Keratinocyte (primary cell): ENCODE measurements at regions not wholly inside any gene's neighbourhood (a gene's known extent, or its start where the extent isn't known, plus 50 kb on each side); places are given as distances from the start of the nearest gene placed in this dataset.

ENCODE experiments used
- DNase-seq: peaks from one replicate; pipeline ENCODE4 v3.0.0-alpha.2; 2011; ENCODE audit warnings: low read depth, missing footprints, low spot score
- FAIRE-seq: peaks from 2 replicates; lab custom pipeline; 2011; peaks lifted over from hg19 to GRCh38; lab: Jason Lieb, UNC
- H2AFZ ChIP-seq: 2 replicates; pipeline ENCODE4 v1.6.0; 2012; ENCODE audit warnings: low read length, control low read depth, inconsistent platforms; ENCODE audit not compliant: control insufficient read depth
- H3K27ac ChIP-seq: 2 replicates; pipeline ENCODE4 v1.5.1; 2011; ENCODE audit warnings: low read length; ENCODE audit not compliant: control insufficient read depth, insufficient read depth
- H3K27me3 ChIP-seq: 3 replicates; pipeline ENCODE4 v1.6.0; 2011; ENCODE audit warnings: low read length; ENCODE audit not compliant: control insufficient read depth, insufficient read depth; ENCODE audit errors: extremely low read depth
- H3K36me3 ChIP-seq, 2 experiments: 2 replicates in 1 of 2; 3 replicates in 1 of 2; pipeline ENCODE4 v1.5.1; 2011; ENCODE audit warnings: low read length in 2 of 2, mild to moderate bottlenecking in 1 of 2; ENCODE audit not compliant: control insufficient read depth in 2 of 2, insufficient read depth in 2 of 2; ENCODE audit errors: extremely low read depth in 1 of 2
- H3K4me1 ChIP-seq: 3 replicates; pipeline ENCODE4 v1.5.1; 2011; ENCODE audit warnings: low read length; ENCODE audit not compliant: control insufficient read depth, insufficient read depth; ENCODE audit errors: extremely low read depth
- H3K4me2 ChIP-seq: 3 replicates; pipeline ENCODE4 v1.6.0; 2011; ENCODE audit warnings: low read depth, low read length; ENCODE audit not compliant: control insufficient read depth, insufficient read depth; ENCODE audit errors: extremely low read depth
- H3K4me3 ChIP-seq, 3 experiments: fragments of 200-600 bp in 1 of 3; sonication (generic) in 1 of 3; 2 replicates in 2 of 3; 3 replicates in 1 of 3; pipeline ENCODE4 v1.5.1; 2011 to 2016; ENCODE audit warnings: low read length in 3 of 3, mild to moderate bottlenecking in 3 of 3, control low read depth in 2 of 3, inconsistent platforms in 1 of 3, low read depth in 1 of 3, mixed read lengths in 1 of 3, mixed run types in 1 of 3, moderate library complexity in 1 of 3; ENCODE audit not compliant: control insufficient read depth in 2 of 3, insufficient read depth in 2 of 3; ENCODE audit errors: extremely low read depth in 1 of 3
- H3K79me2 ChIP-seq: 2 replicates; pipeline ENCODE4 v1.6.0; 2012; ENCODE audit warnings: low read length; ENCODE audit not compliant: control insufficient read depth, insufficient read depth
- H3K9ac ChIP-seq: 3 replicates; pipeline ENCODE4 v1.6.0; 2011; ENCODE audit warnings: low read length; ENCODE audit not compliant: control insufficient read depth, insufficient read depth; ENCODE audit errors: extremely low read depth
- H3K9me1 ChIP-seq: 3 replicates; pipeline ENCODE4 v1.6.0; 2011; ENCODE audit warnings: low read length; ENCODE audit not compliant: control insufficient read depth, insufficient read depth; ENCODE audit errors: extremely low read depth
- H3K9me3 ChIP-seq: 2 replicates; pipeline ENCODE4 v1.5.1; 2012; ENCODE audit warnings: low read depth, low read length; ENCODE audit not compliant: control insufficient read depth
- H4K20me1 ChIP-seq: 3 replicates; pipeline ENCODE4 v1.6.0; 2011; ENCODE audit warnings: low read length; ENCODE audit not compliant: control insufficient read depth, insufficient read depth; ENCODE audit errors: extremely low read depth
- CTCF ChIP-seq, 3 experiments: IDR thresholded peaks in 1 of 3; conservative IDR thresholded peaks in 1 of 3; optimal IDR thresholded peaks in 1 of 3; 2 replicates in 2 of 3; 3 replicates in 1 of 3; pipeline versions ENCODE3 to v1.5.1; 2011; ENCODE audit warnings: low read length in 3 of 3, mild to moderate bottlenecking in 3 of 3, moderate library complexity in 2 of 3, control low read depth in 1 of 3, inconsistent platforms in 1 of 3; ENCODE audit not compliant: insufficient read depth in 2 of 3; ENCODE audit errors: extremely low read depth in 1 of 3
- EZH2 ChIP-seq: IDR thresholded peaks from one replicate; pipeline ENCODE4 v1.6.1; 2012; ENCODE audit warnings: inconsistent platforms, mild to moderate bottlenecking, low read length, moderate library complexity
- dilution Hi-C: fragments of 300-500 bp; cut with MboI; formaldehyde crosslinking; loops from one replicate; pipeline ENCODE4 v1.7.0; 2020; ENCODE audit warnings: low sequenced_read_pairs; ENCODE audit not compliant: extremely low pct_ligation_motif_present

- Histone ChIP-seq H3K79me2 (no peaks in the 10 kb centered on the region), H3K27me3 (peaks cover 7% of the 10 kb centered on the region), H3K27ac (no peak overlapping the region), H3K4me2 (no peak overlapping the region), H3K4me1 (no peaks in the 10 kb centered on the region), H2AFZ (no peak overlapping the region), H3K9me3 (no peaks in the 10 kb centered on the region), H3K9me1 (no peaks in the 10 kb centered on the region), H3K9ac (no peak overlapping the region), H3K4me3 (no peak overlapping the region), H4K20me1 (no peaks in the 10 kb centered on the region), H3K36me3 (no peaks in the 10 kb centered on the region)
- no peak for FAIRE-seq
- dilution Hi-C loops: no loop called here
- no peak for TF ChIP-seq EZH2
- no peak for TF ChIP-seq CTCF (optimal IDR thresholded peaks at IDR 0.05 in 1 of 3, IDR thresholded peaks at IDR 0.05 in 1 of 3, conservative IDR thresholded peaks at IDR 0.05 in 1 of 3; ENCODE audit: extremely low read depth in 1 of 3, insufficient read depth in 2 of 3, low read length in 3 of 3)
- no peak for DNase-seq
Measured at GRCh38 chr17:77684803-77685798, 273.4 kb upstream of the TNRC6C start.

DNA sequence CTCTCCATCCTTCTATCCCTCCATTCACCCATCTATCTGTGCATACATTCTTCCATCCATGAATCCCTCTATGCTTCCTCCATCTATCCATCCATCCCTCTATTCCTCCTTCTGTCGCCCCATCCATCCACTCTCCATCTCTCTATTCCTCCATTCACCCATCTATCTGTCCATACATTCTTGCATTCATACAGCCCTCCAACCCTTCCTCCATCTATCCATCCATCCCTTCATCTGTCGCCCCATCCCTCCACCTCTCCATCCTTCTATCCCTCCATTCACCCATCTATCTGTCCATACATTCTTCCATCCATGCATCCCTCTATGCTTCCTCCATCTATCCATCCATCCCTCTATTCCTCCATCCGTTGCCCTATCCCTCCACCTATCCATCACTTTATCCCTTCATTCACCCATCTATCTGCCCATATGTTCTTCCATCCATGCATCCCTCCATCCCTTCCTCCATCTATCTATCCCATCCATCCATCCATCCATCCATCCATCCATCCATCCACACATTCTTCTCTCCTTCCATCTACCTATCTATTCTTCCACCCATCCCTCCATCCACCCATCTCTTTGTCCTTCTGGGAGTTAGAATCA is 272.5 kb upstream of the TNRC6C start:
- Histone ChIP-seq H3K4me1 (no peaks in the 10 kb centered on the region), H3K27me3 (peaks cover 16% of the 10 kb centered on the region), H3K9me1 (no peaks in the 10 kb centered on the region), H3K79me2 (no peaks in the 10 kb centered on the region), H3K4me3 (no peak overlapping the region), H3K4me2 (no peak overlapping the region), H3K9ac (no peak overlapping the region), H3K36me3 (no peaks in the 10 kb centered on the region), H3K9me3 (no peaks in the 10 kb centered on the region), H4K20me1 (peaks cover 2% of the 10 kb centered on the region), H3K27ac (no peak overlapping the region), H2AFZ (no peak overlapping the region)
- DNase-seq: no peak
- no peak for FAIRE-seq
- no peak for TF ChIP-seq EZH2
- no peak for TF ChIP-seq CTCF (optimal IDR thresholded peaks at IDR 0.05 in 1 of 3, IDR thresholded peaks at IDR 0.05 in 1 of 3, conservative IDR thresholded peaks at IDR 0.05 in 1 of 3; ENCODE audit: extremely low read depth in 1 of 3, insufficient read depth in 2 of 3, low read length in 3 of 3)
- dilution Hi-C loops: no loop called here
